HCT116 (cell line): ENCODE measurements at regions not wholly inside any gene's neighbourhood (a gene's known extent, or its start where the extent isn't known, plus 50 kb on each side); places are given as distances from the start of the nearest gene placed in this dataset.

Source experiments
- CTCF ChIP-seq, 3 experiments: fragments of 200-600 bp in 1 of 3; sonication (generic) in 1 of 3; IDR thresholded peaks in 2 of 3; conservative IDR thresholded peaks in 1 of 3; 2 replicates each; pipeline ENCODE4 v1.5.1; 2012 to 2017; ENCODE audit warnings: low read depth in 2 of 3, low read length in 2 of 3, antibody characterized with exemption in 1 of 3, borderline replicate concordance in 1 of 3, control low read depth in 1 of 3, mild to moderate bottlenecking in 1 of 3, mixed read lengths in 1 of 3, mixed run types in 1 of 3, moderate library complexity in 1 of 3; ENCODE audit not compliant: insufficient read depth in 1 of 3
- MAX ChIP-seq: IDR thresholded peaks from 2 replicates; pipeline ENCODE4 v1.6.1; 2012
- POLR2AphosphoS5 ChIP-seq: IDR thresholded peaks from 2 replicates; pipeline ENCODE4 v1.6.1; 2011; ENCODE audit warnings: mild to moderate bottlenecking, low read depth, low read length, moderate library complexity

- no peak for TF ChIP-seq CTCF (IDR thresholded peaks at IDR 0.05 in 2 of 3, conservative IDR thresholded peaks at IDR 0.05 in 1 of 3; ENCODE audit: borderline replicate concordance in 1 of 3, insufficient read depth in 1 of 3, low read depth in 2 of 3, low read length in 2 of 3)
- no peak for TF ChIP-seq POLR2AphosphoS5
- no peak for TF ChIP-seq MAX
These were observed 60.7 kb upstream of the ICA1 start for GRCh38 chr7:8322667-8323066.
